ENCODE measurements at regions not wholly inside any gene's neighbourhood (a gene's known extent, or its start where the extent isn't known, plus 50 kb on each side); places are given as distances from the start of the nearest gene placed in this dataset.

GRCh38 chr4:100952590-100952989, 394.7 kb downstream of the PPP3CA start:
- TF ChIP-seq POLR2A (IDR thresholded peaks at IDR 0.05) = no peak
- no peak for TF ChIP-seq CTCF (IDR thresholded peaks at IDR 0.05)

Data from breast epithelium (tissue), 3 donors.